Tibial artery (tissue), 4 donors: ENCODE measurements at regions not wholly inside any gene's neighbourhood (a gene's known extent, or its start where the extent isn't known, plus 50 kb on each side); places are given as distances from the start of the nearest gene placed in this dataset.

Experiments used
- DNase-seq, 2 donors: peaks; one replicate each; pipeline ENCODE4 v3.0.0-alpha.2; 2019
- H3K27ac ChIP-seq, 2 donors: fragments of 200-600 bp; sonication (generic) in 1 of 2; 1 replicate in 1 of 2; 2 replicates in 1 of 2; pipeline ENCODE4 v1.5.1; 2018 to 2019; ENCODE audit warnings: mild to moderate bottlenecking in 1 of 2
- H3K27me3 ChIP-seq, 2 donors: fragments of 200-600 bp; sonication (generic) in 1 of 2; one replicate each; pipeline versions ENCODE4 v1.5.1 to v1.6.0; 2016 to 2019
- H3K36me3 ChIP-seq, 3 donors: fragments of 200-600 bp; sonication (generic) in 2 of 3; one replicate each; pipeline ENCODE4 v1.5.1; 2016 to 2019; ENCODE audit warnings: mild to moderate bottlenecking in 2 of 3
- H3K4me1 ChIP-seq, 4 donors: fragments of 200-600 bp; sonication (generic) in 2 of 4; 1 replicate in 3 of 4; 2 replicates in 1 of 4; pipeline ENCODE4 v1.5.1; 2016 to 2019
- H3K4me3 ChIP-seq, 2 donors: fragments of 200-600 bp; sonication (generic) in 1 of 2; 1 replicate in 1 of 2; 2 replicates in 1 of 2; pipeline ENCODE4 v1.5.1; 2018 to 2019; ENCODE audit warnings: mild to moderate bottlenecking in 2 of 2
- H3K9me3 ChIP-seq, 3 donors: fragments of 200-600 bp; sonication (generic) in 1 of 3; one replicate each; pipeline ENCODE4 v1.5.1; 2016 to 2019
- intact Hi-C: fragments of 100-400 bp; cut with DNase I; formaldehyde crosslinking; loops from one replicate; pipeline ENCODE4 v1.15.0; 2023; ENCODE audit warnings: low total_unique reads
- TF ChIP-seq, protein P1 (sequence below), 2 experiments: fragments of 200-600 bp in 1 of 2; fragments of 450-650 bp in 1 of 2; IDR thresholded peaks; one replicate each; pipeline ENCODE4 v1.5.1; 2017 to 2019; ENCODE audit warnings: antibody characterized with exemption in 2 of 2, mild to moderate bottlenecking in 1 of 2, moderate library complexity in 1 of 2

DNA sequence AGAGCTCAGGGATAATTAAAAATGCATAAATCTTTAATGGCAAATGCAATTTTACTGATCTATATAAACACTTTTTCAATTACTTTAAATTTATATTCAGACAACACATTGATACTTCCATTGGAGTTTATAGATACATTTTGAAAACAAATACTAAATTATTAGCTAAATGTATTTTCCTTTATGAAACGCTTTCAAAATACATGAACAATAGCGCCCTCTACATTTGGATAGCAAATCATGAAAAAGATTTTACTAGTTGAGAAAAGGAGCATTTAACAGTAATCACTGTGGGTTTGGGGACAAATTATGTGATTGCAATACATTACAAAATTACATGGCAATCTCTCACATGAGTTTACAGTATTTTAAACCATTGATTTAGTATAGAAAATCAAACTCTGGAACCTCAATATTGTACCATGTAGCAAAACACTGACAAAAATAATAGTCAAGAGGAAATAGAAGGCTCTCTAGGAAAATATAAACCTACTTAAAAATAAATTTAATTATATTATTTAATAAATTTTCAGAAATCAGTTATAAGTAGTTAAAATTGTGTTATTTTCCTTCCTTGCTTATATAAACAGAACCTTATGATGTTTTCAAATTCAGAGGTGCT lies 207.9 kb downstream of the ZIC1 start:
- TF ChIP-seq, protein P1, sequence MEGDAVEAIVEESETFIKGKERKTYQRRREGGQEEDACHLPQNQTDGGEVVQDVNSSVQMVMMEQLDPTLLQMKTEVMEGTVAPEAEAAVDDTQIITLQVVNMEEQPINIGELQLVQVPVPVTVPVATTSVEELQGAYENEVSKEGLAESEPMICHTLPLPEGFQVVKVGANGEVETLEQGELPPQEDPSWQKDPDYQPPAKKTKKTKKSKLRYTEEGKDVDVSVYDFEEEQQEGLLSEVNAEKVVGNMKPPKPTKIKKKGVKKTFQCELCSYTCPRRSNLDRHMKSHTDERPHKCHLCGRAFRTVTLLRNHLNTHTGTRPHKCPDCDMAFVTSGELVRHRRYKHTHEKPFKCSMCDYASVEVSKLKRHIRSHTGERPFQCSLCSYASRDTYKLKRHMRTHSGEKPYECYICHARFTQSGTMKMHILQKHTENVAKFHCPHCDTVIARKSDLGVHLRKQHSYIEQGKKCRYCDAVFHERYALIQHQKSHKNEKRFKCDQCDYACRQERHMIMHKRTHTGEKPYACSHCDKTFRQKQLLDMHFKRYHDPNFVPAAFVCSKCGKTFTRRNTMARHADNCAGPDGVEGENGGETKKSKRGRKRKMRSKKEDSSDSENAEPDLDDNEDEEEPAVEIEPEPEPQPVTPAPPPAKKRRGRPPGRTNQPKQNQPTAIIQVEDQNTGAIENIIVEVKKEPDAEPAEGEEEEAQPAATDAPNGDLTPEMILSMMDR (IDR thresholded peaks at IDR 0.05): no peak
- Histone ChIP-seq H3K27ac (no peak overlapping the region), H3K4me3 (no peak overlapping the region), H3K27me3 (no peaks in the 10 kb centered on the region), H3K9me3 (no peaks in the 10 kb centered on the region), H3K4me1 (no peaks in the 10 kb centered on the region), H3K36me3 (no peaks in the 10 kb centered on the region)
- intact Hi-C loops: no loop called here
- DNase-seq: no peak

DNA sequence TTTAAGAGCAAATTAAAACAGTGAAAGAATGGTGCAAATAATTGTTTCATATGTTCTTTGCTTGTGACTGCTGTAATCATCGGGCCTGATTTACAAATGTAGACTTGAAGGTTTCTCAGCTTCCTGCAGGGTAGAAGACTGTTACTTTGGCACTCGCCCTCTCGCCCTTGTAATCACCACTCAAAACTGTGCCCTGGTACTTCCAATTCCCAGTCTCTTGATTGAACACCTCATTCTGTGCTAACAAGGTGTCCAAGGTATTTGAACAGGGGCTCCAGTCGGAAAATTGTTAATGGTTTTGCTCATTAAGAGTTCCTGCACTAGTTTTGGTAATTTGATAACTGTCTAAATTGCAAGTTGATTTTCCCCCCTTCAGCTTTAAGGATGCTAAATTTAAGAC lies 209.5 kb downstream of the ZIC1 start:
- no peak for DNase-seq
- Histone ChIP-seq H3K4me1 (no peaks in the 10 kb centered on the region), H3K27me3 (no peaks in the 10 kb centered on the region), H3K36me3 (no peaks in the 10 kb centered on the region), H3K27ac (no peak overlapping the region), H3K4me3 (no peak overlapping the region), H3K9me3 (no peaks in the 10 kb centered on the region)
- TF ChIP-seq, protein P1 (IDR thresholded peaks at IDR 0.05): no peak
- intact Hi-C loops: no loop called here

DNA sequence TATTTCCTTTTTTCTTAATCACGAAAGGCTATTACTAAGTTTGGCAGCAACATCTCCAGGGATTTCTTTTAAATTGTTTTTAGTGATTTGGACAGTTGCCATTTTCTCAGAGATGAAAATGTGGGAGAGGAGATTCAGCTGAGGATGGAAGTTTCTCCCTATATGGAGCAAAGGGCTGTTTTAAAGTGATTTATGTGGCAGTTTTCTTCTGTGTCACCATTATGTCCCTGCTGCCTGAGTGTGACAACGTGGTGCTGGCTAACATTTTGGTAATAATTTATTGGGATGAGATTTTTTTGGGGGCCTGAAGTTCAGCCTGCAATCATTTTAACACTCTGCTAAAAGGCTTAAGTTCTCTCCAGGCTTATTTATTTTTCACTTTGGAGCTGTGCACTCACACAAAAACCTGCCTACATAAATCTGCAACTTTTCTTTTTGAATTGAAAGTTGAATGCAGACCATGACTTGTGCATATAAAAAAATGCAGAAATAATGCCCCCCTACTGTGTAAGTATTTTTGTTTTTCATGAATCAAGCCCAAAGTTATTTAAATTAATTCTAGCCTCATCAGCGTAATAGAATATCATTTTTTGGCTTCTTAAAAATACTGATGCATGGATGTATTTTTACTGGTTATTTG lies 210.9 kb downstream of the ZIC1 start:
- Histone ChIP-seq H3K27me3 (no peaks in the 10 kb centered on the region), H3K4me3 (no peak overlapping the region), H3K36me3 (no peaks in the 10 kb centered on the region), H3K27ac (no peak overlapping the region), H3K9me3 (no peaks in the 10 kb centered on the region), H3K4me1 (no peaks in the 10 kb centered on the region)
- DNase-seq: no peak
- intact Hi-C loops: no loop called here
- TF ChIP-seq, protein P1 (IDR thresholded peaks at IDR 0.05): no peak

DNA sequence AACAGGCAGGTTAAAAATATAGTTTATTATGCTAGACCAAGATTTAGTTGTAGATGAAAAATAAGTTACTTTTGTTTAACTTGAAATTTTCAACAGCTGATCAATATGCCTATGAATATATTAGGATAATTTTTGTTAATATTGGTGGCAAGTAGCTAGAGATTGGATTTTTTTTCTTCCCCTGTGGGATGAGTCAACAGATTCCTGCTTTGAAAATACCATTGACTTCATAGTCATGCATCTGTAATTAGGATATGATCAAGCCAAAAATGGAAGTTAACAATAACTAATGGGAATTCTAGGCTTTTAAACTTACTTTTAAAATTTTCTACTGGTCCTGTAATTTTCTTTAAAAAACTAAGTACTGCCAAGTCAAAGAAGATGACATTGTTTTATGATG lies 211.7 kb downstream of the ZIC1 start:
- H3K9me3 ChIP-seq: no peaks in the 10 kb centered on the region
- intact Hi-C loops: no loop called here
- DNase-seq: no peak
- H3K4me3 ChIP-seq: no peak overlapping the region
- no peaks in the 10 kb centered on the region for H3K4me1 ChIP-seq
- no peak overlapping the region for H3K27ac ChIP-seq
- TF ChIP-seq, protein P1 (IDR thresholded peaks at IDR 0.05): no peak
- H3K36me3 ChIP-seq: no peaks in the 10 kb centered on the region
- H3K27me3 ChIP-seq: no peaks in the 10 kb centered on the region

DNA sequence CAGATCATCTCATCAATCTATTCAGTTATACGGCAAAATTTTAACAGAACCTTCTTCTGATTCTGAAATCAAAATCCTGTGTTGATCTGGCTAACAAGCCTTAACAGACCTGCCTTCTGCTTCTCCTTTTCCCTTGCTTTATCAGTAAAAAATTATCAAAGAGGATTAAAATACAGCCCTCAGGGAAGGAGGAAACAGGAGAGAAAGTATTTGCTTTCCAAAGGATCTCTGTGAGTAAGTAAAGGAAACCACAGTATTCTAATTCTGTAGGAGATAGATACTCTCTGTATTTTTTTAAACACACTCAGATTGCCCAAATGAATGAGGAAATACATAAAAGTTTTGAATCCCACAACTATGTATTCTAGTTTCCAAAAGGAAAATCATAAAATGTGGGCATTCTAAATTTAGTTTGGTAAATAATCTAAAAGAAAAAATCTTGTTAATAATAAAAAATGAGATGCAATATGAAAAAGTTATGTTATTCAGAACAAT lies 221.8 kb downstream of the ZIC1 start:
- no peak overlapping the region for H3K27ac ChIP-seq
- H3K4me3 ChIP-seq: no peak overlapping the region
- no peaks in the 10 kb centered on the region for H3K4me1 ChIP-seq
- no peaks in the 10 kb centered on the region for H3K36me3 ChIP-seq
- intact Hi-C loops: no loop called here
- no peaks in the 10 kb centered on the region for H3K27me3 ChIP-seq
- TF ChIP-seq, protein P1 (IDR thresholded peaks at IDR 0.05): no peak
- DNase-seq: no peak
- H3K9me3 ChIP-seq: peaks cover 0 to 10% (median 9%) of the 10 kb centered on the region in 3 donors
